NCI-H2029 (cell line): ENCODE measurements at regions not wholly inside any gene's neighbourhood (a gene's known extent, or its start where the extent isn't known, plus 50 kb on each side); places are given as distances from the start of the nearest gene placed in this dataset.

ENCODE experiments used
- DNase-seq: peaks from one replicate; lab custom pipeline; 2025; lab: John Stamatoyannopoulos, UW

GRCh38 chr16:54679531-54679930 lies 251.1 kb upstream of the IRX5 start:
- DNase-seq = no peak

DNA sequence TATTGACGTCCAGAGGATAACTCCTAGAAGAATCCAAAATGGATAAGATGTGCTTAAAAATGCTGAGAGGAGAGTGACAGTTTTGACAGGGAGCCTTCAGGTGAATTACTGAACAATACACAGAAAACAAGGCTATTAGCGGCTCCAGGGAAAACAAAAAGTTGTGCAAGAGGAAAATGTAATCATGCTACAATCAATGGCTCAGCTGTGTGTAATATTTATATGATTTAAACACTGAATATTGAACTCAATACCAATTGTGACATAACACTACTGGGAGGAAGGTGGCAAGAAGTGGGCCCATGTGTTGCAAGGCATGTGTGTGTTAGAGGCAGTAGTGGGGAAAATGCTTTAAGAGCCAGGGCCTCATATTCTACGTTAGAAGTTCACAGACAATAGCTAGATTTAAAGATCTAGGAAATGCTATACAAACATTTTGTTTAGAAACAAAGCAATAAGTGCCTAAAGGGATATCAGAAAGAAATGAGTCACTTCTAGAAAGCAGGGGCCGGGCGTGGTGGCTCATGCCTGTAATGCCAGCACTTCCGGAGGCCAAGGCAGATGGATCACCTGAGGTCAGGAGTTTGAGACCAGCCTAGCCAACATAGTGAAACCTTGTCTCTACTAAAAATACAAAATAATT lies 253.2 kb upstream of the IRX5 start:
- no peak for DNase-seq

DNA sequence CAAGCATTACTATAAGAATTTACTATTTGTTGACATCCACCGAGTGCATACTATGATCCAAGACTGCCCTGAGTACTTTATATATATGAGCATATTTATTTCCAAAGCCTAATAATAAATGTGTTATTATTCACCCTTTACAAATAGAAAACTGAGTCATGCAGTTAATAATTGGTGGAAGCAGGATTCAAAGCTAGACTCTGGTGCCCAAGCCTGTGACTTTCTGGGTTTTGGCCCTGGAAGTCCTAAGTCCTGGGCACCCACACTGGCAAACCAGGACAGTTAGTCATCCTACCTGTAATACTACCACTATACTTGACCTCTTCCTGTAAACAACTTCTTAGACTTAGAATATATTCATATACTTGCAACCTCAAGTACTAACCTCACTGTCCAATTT lies 257.4 kb upstream of the IRX5 start:
- DNase-seq = no peak

- no peak for DNase-seq
Observed at GRCh38 chr16:54672500-54672899, 258.2 kb upstream of the IRX5 start.

DNA sequence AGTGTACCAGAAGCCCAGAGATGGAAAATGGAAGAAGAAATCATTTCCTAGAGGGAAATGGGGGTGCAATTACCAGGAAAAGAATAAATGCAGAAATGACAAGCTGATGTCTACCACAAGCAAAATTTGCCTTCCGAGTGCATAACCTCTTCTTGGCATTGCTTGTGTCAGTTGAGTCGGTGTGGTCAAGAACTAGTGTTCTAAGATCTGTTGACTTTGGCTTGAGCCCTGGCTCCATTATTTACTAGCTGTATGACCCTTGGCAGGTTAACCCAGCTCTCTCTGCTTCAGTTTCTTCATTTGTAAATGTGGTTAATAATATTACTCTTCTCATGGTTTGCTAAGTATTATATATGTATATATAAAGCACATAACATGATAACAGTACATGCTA lies 273.0 kb upstream of the IRX5 start:
- DNase-seq = no peak

GRCh38 chr16:54657058-54657708 lies 273.5 kb upstream of the IRX5 start:
- peak; percentile 3 for DNase-seq

- no peak for DNase-seq
Observed at GRCh38 chr16:54655121-54655590, 275.5 kb upstream of the IRX5 start.

DNA sequence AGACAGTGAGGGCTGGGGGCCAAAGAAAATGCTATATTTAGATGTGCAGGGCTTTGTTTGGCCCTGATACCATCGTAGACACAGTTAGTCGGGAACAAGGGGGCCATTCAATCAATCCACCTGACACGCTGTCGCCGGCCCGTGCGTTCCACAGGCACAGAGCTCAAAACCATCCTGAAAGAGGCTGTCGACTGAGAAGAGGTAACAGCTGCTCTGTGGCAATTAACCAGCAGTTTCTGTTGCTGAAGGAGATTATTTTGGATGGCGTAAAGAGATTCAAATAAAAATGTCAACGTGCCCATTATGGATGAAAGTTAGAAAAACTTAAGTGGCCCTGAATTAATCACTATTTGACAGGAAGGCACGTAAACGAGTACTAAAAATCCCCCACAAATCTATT lies 276.2 kb upstream of the IRX5 start:
- no peak for DNase-seq

GRCh38 chr16:54652201-54652770 lies 278.4 kb upstream of the IRX5 start:
- DNase-seq = no peak

GRCh38 chr16:54651440-54652195 lies 279.0 kb upstream of the IRX5 start:
- no peak for DNase-seq

DNA sequence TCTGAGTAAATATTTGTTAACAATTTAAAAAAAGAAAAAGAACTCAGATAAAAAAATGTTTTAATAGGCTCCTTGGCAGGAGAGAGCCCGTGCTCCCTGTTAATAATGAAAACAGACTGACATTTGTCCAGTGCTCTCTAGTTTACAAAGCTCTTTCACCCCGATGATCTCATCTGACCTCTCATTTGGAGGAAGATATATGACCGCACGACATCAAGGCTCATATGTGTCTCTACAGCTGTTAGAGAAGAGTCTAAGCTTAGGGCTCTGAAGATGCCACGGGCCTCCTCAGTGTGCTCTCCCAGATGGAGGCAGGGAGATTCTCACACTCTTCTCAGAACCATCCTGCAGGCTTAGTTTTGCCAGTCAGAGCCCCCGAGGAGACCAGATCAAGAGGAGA lies 280.8 kb upstream of the IRX5 start:
- DNase-seq = no peak

- DNase-seq = no peak
Observed at GRCh38 chr16:54648575-54648974, 282.1 kb upstream of the IRX5 start.

DNA sequence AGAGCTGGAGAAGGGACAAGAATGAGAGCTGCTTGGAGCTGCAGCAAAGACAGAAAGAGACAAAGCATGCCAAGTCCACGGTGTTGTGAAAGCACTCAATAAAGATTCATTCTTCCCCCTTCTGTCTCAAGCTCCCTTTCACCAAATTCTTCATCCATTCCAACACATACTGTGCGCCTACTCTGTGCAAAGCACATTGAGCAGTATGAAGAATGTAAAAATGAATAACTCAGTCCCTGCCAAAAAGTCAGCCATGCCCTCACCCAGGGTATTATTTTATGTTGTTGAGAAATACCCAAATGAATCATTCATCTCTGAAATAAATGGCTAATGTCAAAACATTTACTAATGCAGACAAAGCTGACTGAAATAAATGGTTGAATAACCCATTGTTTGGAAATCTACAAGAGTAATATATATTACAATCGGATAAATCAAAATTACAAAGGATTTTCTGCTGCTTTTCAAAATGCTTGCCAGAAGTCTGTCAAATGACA lies 282.9 kb upstream of the IRX5 start:
- no peak for DNase-seq

- DNase-seq = no peak
Observed at GRCh38 chr16:54647216-54647615, 283.4 kb upstream of the IRX5 start.

DNA sequence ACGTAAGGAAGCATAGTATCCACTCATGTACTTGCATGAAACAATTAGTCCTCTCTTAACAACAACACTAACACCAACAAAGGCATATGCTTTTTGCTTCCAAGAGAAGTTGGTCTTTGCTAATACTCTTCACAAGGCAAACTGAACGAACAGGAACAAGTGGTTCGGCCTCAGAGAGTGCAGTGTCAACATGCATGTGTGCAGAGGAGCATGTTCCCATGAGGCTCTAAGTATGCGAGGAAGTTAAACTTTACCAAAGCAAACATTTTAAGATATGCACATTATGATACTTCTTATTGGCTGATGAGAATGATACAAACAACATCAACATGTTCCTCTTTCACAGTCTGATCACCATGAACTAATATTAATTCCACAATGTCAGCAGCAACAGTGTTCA lies 285.3 kb upstream of the IRX5 start:
- DNase-seq = no peak

DNA sequence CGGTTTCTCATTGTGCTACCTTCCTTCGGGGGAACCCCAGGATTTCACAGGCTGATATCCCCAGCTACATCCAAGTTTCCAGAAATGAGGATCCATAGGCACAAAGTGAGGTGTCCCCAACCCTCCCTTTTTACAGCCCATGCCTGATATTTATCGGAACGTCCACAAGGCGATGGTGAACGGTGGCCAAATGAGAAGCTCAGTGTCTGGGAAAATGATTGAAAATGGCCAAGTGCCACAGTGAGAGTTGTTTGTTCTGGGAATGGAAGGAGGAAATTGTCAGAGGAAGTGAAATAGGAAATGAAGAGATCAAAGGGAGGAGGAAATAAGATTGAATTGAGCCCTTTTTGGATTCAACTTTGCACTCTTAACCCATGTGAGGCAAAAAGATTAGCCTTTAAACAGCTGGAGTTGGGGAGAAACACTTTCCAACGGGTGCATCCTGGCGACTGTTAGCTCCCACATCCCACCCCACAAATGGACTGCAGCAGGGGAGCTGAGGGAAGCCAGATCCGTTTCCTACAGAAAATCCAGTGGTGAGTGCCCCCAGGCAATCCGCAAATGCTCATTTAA lies 294.4 kb upstream of the IRX5 start:
- no peak for DNase-seq

DNA sequence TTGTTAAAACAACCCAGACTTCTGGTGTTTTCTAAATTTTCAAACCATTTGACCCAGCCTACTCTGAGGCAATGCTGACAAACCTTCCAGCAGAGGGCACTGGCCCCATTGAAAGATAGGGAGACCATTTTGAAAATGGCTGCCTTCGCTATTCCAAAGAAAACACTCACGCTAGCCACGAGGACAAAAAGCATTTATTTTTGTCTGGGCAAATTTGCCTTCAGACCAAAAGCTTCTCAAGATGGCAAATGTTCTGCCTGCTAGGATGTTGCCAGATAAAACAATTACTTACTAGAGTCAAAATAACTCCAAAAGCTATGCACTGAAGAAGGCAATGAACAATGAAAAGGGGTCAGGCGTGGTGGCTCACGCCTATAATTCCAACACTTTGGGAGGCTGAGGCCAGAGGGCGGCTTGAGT lies 296.7 kb upstream of the IRX5 start:
- peak; percentile 1 for DNase-seq

DNA sequence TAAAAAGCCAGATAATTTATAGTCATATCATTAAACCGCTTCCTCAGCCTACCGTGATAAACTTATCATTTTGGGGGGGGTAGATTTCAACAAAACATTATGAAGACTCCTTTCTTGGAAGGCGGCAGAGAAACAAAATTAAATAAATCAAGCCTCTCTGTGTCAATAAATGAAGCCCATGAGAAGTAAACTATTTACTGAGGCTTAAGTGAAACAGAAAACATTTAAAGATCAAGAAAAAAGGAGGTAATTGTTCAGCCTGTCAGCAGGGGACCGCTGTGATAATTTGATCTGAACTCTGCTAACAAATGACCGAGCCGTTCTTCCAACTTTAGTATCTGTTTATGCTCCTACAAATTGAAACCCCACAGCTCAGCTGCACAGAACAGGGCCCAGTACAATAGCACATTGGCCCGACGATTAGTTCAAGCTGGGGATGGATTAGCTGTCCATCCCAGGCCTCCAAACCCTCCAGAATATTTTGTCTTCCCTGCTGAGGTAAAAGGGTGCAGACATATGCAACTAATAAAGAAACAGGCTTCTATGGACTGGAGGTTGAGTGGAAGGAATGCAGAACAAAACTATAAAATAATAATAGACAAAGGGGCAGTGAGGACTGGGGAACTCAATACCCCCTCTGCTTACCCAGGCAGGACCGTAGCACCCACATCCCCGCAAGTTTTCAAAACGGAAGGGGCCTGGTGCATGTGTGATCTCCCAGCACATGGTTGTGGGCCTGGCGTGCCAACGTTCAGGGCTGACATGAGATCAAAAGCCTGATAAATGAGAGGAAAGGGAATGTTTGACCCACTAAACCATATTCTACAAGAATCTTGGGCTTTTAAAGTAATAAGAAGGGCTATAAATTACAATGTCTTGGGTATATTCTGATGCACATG lies 298.1 kb upstream of the IRX5 start:
- no peak for DNase-seq

- DNase-seq = no peak
Observed at GRCh38 chr16:54631782-54632181, 298.9 kb upstream of the IRX5 start.

DNA sequence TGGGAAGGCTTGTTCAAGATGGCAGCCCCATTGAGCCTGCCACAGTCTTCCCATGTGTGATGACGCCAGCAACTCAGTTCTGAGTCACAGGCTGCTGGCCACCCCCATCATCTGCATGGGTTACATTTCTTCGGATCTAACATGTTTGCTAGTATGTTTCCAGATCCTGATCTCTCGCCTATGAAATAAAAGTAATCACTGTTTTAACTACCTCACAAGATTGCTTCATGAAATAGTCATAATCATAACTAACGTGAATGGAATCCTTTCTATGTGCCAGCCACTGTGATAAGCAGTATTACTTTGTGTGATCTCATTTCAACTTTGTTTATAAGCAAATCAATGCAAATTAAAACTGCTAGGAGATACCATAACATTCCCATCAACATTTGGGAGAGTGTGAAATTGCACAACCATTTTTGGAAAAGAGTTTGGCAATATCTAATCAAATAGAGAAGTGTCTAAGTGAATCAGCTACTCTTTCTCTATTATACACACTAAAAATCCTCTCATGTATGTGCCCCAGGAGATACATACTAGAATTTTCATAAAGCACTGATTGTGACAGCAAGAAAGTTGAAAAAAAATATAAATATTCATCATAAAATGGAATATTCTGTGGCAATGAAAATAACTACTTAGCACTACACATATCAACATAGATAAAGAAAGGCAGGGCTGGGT lies 300.2 kb upstream of the IRX5 start:
- no peak for DNase-seq
